ENCODE measurements at regions not wholly inside any gene's neighbourhood (a gene's known extent, or its start where the extent isn't known, plus 50 kb on each side); places are given as distances from the start of the nearest gene placed in this dataset.

DNA sequence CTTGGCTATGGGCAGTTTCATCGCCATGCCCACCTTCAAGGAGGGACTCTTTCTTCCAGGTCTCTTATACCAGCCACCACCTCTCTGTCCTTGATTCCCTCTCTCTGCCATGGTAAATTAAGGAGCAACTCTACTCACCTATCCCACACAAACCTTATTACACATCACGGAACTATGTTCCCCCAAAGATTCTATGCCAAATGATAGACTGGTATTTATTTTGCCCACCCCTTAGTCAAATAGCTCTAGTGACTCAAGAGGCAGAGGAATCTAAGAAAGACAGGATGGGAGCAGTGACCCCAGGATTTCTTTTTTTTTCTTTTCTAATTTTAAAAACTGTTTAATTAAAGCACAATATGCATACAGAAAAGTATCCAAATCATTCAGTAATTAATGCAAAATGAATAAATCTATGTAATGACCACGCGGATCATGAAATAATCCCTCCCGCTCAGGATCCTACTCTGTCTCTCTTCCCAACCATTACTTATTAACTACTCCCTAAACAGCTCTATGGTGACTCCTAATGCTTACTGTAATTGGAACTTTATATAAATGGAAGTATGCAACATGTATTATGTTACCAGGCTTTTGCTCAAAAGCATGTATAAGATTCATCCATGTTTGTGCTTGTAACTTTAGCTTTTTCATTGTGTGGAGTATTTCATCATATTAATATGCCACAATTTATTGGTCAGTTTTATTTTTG, 410.8 kb upstream of the RASGRP1 start:
- Histone ChIP-seq H4K20me1 (ENCODE audit: control insufficient read depth, insufficient read depth, low read depth, low read length) (no peaks in the 10 kb centered on the region), H3K79me2 (ENCODE audit: control insufficient read depth, low read length) (no peaks in the 10 kb centered on the region), H3K4me1 (ENCODE audit: control insufficient read depth, low read length) (no peaks in the 10 kb centered on the region), H3K27me3 (ENCODE audit: control insufficient read depth, low read length) (no peaks in the 10 kb centered on the region), H3K36me3 (ENCODE audit: control insufficient read depth, low read length) (no peaks in the 10 kb centered on the region), H3K9me3 (ENCODE audit: control insufficient read depth, insufficient read depth, low read length) (0 out of 2 replicates have a peak, but pooled peaks cover 3% of the 10 kb centered on the region), H3K27ac (ENCODE audit: low read depth, low read length) (no peak overlapping the region), H3K4me3 (ENCODE audit: low read length) (no peak overlapping the region), H3K9me2 (replicated peaks; ENCODE audit: control insufficient read depth, low read length) (no peaks in the 10 kb centered on the region; the same call in 1 of the 2 replicates), H3K4me2 (ENCODE audit: low read length) (no peak overlapping the region), H3F3A (ENCODE audit: control insufficient read depth, insufficient read depth) (no peaks in the 10 kb centered on the region)
- TF ChIP-seq EZH2phosphoT487 (IDR thresholded peaks at IDR 0.05; ENCODE audit: borderline replicate concordance, low read length): no peak
- TF ChIP-seq, protein P1, sequence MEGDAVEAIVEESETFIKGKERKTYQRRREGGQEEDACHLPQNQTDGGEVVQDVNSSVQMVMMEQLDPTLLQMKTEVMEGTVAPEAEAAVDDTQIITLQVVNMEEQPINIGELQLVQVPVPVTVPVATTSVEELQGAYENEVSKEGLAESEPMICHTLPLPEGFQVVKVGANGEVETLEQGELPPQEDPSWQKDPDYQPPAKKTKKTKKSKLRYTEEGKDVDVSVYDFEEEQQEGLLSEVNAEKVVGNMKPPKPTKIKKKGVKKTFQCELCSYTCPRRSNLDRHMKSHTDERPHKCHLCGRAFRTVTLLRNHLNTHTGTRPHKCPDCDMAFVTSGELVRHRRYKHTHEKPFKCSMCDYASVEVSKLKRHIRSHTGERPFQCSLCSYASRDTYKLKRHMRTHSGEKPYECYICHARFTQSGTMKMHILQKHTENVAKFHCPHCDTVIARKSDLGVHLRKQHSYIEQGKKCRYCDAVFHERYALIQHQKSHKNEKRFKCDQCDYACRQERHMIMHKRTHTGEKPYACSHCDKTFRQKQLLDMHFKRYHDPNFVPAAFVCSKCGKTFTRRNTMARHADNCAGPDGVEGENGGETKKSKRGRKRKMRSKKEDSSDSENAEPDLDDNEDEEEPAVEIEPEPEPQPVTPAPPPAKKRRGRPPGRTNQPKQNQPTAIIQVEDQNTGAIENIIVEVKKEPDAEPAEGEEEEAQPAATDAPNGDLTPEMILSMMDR (IDR thresholded peaks at IDR 0.05; ENCODE audit: low read depth, low read length, poor library complexity, severe bottlenecking): no peak

DNA sequence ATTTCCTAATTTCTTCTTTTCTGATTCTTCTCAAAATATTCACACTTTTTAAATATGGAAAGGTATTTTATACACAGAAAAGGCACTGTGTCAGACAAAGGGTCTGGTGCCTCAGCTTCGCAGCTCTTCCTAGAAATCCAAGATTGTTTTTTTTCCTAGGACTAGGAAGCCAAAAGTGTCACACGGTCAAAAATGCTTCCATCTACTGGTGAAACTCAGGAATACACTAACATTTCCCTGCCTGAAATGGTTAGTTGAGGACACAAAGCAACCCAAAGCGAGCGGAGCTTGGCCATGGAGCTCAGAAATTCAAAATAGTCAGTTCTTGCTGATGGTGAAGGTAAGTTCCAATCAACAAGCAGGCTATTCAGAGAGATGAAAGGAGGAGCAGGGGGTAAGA, 426.5 kb upstream of the RASGRP1 start:
- H3K4me3 ChIP-seq (ENCODE audit: low read length): no peak overlapping the region
- no peaks in the 10 kb centered on the region for H3K4me1 ChIP-seq (ENCODE audit: control insufficient read depth, low read length)
- no peaks in the 10 kb centered on the region for H3K9me2 ChIP-seq (replicated peaks; ENCODE audit: control insufficient read depth, low read length)
- H3F3A ChIP-seq (ENCODE audit: control insufficient read depth, insufficient read depth): no peaks in the 10 kb centered on the region
- no peaks in the 10 kb centered on the region for H3K27me3 ChIP-seq (ENCODE audit: control insufficient read depth, low read length)
- H3K79me2 ChIP-seq (ENCODE audit: control insufficient read depth, low read length): no peaks in the 10 kb centered on the region
- no peaks in the 10 kb centered on the region for H3K36me3 ChIP-seq (ENCODE audit: control insufficient read depth, low read length)
- no peaks in the 10 kb centered on the region for H3K9me3 ChIP-seq (ENCODE audit: control insufficient read depth, insufficient read depth, low read length)
- H3K4me2 ChIP-seq (ENCODE audit: low read length): no peak overlapping the region
- no peak for TF ChIP-seq EZH2phosphoT487 (IDR thresholded peaks at IDR 0.05; ENCODE audit: borderline replicate concordance, low read length)
- TF ChIP-seq, protein P1 (IDR thresholded peaks at IDR 0.05; ENCODE audit: low read depth, low read length, poor library complexity, severe bottlenecking): no peak
- H4K20me1 ChIP-seq (ENCODE audit: control insufficient read depth, insufficient read depth, low read depth, low read length): no peaks in the 10 kb centered on the region
- H3K27ac ChIP-seq (ENCODE audit: low read depth, low read length): no peak overlapping the region

DNA sequence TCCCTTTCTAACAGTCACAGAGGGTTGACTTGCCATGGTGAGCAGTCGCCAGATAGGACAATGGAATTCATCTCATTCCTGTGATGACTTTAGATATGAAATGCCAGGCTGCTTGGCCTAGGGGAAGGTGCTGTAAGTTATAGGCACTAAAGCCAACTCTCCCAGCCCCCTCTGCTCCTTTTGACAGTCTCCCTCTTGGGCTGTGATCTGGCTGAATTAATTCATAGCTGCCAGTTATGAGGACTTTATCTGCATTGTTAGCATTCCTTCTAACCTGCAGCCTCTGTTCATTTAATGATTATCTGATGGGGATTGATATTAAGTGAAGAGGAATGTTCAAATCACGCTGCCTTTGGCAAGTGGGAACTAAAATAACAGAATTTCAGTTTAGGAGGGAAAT, 427.1 kb upstream of the RASGRP1 start:
- TF ChIP-seq EZH2phosphoT487 (IDR thresholded peaks at IDR 0.05; ENCODE audit: borderline replicate concordance, low read length): no peak
- TF ChIP-seq, protein P1 (IDR thresholded peaks at IDR 0.05; ENCODE audit: low read depth, low read length, poor library complexity, severe bottlenecking): no peak
- H3K36me3 ChIP-seq (ENCODE audit: control insufficient read depth, low read length): no peaks in the 10 kb centered on the region

More for the DNA sequence above, 427.1 kb upstream of the RASGRP1 start:
- no peaks in the 10 kb centered on the region for H3K9me3 ChIP-seq (ENCODE audit: control insufficient read depth, insufficient read depth, low read length)
- H3K79me2 ChIP-seq (ENCODE audit: control insufficient read depth, low read length): no peaks in the 10 kb centered on the region
- H3K4me3 ChIP-seq (ENCODE audit: low read length): no peak overlapping the region
- no peaks in the 10 kb centered on the region for H3K27me3 ChIP-seq (ENCODE audit: control insufficient read depth, low read length)
- no peaks in the 10 kb centered on the region for H3K4me1 ChIP-seq (ENCODE audit: control insufficient read depth, low read length)
- H3K27ac ChIP-seq (ENCODE audit: low read depth, low read length): no peak overlapping the region
- no peaks in the 10 kb centered on the region for H4K20me1 ChIP-seq (ENCODE audit: control insufficient read depth, insufficient read depth, low read depth, low read length)
- H3K4me2 ChIP-seq (ENCODE audit: low read length): no peak overlapping the region
- H3F3A ChIP-seq (ENCODE audit: control insufficient read depth, insufficient read depth): no peaks in the 10 kb centered on the region
- H3K9me2 ChIP-seq (replicated peaks; ENCODE audit: control insufficient read depth, low read length): no peaks in the 10 kb centered on the region
